ENCODE measurements at regions not wholly inside any gene's neighbourhood (a gene's known extent, or its start where the extent isn't known, plus 50 kb on each side); places are given as distances from the start of the nearest gene placed in this dataset.
"Not testable (repeated sequence)": the region's sequence is repeated elsewhere in the genome, so short reads cannot be mapped to it uniquely, and the experiment has no call there.

GRCh38 chr5:8839361-8840055 lies 706.4 kb downstream of the SEMA5A start:
- TF ChIP-seq, protein P1, sequence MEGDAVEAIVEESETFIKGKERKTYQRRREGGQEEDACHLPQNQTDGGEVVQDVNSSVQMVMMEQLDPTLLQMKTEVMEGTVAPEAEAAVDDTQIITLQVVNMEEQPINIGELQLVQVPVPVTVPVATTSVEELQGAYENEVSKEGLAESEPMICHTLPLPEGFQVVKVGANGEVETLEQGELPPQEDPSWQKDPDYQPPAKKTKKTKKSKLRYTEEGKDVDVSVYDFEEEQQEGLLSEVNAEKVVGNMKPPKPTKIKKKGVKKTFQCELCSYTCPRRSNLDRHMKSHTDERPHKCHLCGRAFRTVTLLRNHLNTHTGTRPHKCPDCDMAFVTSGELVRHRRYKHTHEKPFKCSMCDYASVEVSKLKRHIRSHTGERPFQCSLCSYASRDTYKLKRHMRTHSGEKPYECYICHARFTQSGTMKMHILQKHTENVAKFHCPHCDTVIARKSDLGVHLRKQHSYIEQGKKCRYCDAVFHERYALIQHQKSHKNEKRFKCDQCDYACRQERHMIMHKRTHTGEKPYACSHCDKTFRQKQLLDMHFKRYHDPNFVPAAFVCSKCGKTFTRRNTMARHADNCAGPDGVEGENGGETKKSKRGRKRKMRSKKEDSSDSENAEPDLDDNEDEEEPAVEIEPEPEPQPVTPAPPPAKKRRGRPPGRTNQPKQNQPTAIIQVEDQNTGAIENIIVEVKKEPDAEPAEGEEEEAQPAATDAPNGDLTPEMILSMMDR (IDR thresholded peaks at IDR 0.05): no peak
- TF ChIP-seq POLR2A (IDR thresholded peaks at IDR 0.05): no peak
- no peaks in the 10 kb centered on the region for H3K27me3 ChIP-seq
- H3K27ac ChIP-seq: no peak overlapping the region
- no peaks in the 10 kb centered on the region for H3K4me1 ChIP-seq
- no peak for DNase-seq
- no peaks in the 10 kb centered on the region for H3K36me3 ChIP-seq
- H3K9me3 ChIP-seq: peaks cover 0 to 7% (median 0%) of the 10 kb centered on the region in 12 donors
- WGBS, 4 donors: 69 to 79% (median 74%) methylated on average over 22 of the region's 22 CpGs
- intact Hi-C loops (cut with DNase I): no loop called here
- H3K4me3 ChIP-seq: no peak overlapping the region
- ATAC-seq: no peak

GRCh38 chr5:8840237-8840636 lies 705.6 kb downstream of the SEMA5A start:
- Histone ChIP-seq H3K9me3 (peaks cover 0 to 7% (median 0%) of the 10 kb centered on the region in 12 donors), H3K27ac (no peak overlapping the region), H3K4me3 (no peak overlapping the region), H3K36me3 (no peaks in the 10 kb centered on the region), H3K4me1 (no peaks in the 10 kb centered on the region), H3K27me3 (no peaks in the 10 kb centered on the region)
- DNase-seq (no peak), ATAC-seq (no peak)
- TF ChIP-seq POLR2A (IDR thresholded peaks at IDR 0.05): no peak
- TF ChIP-seq, protein P1 (IDR thresholded peaks at IDR 0.05): no peak
- WGBS, 4 donors: 68 to 97% (median 80%) methylated on average over 14 to 39 of the region's 39 CpGs
- intact Hi-C loops (cut with DNase I): no loop called here

DNA sequence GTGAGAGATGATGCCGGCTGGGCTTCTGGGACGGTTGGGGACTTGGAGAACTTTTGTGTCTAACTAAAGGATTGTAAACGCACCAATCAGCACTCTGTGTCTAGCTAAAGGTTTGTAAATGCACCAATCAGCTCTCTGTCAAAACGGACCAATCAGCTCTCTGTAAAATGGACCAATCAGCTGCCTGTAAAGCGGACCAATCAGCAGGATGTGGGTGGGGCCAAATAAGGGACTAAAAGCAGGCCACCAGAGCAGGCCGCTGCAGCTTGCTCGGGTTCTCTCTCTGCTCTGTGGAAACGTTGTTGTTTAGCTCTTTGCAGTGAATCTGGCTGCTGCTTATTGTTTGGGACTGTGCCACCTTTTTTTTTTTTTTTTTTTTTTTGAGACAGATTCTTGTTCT lies 705.1 kb downstream of the SEMA5A start:
- H3K4me1 ChIP-seq; H3K36me3 ChIP-seq; ATAC-seq; intact Hi-C loops (cut with DNase I); H3K4me3 ChIP-seq; DNase-seq; H3K27me3 ChIP-seq; H3K9me3 ChIP-seq; H3K27ac ChIP-seq: not testable (repeated sequence)
- WGBS, 4 donors: 87 to 94% (median 92%) methylated on average over 8 of the region's 8 CpGs

DNA sequence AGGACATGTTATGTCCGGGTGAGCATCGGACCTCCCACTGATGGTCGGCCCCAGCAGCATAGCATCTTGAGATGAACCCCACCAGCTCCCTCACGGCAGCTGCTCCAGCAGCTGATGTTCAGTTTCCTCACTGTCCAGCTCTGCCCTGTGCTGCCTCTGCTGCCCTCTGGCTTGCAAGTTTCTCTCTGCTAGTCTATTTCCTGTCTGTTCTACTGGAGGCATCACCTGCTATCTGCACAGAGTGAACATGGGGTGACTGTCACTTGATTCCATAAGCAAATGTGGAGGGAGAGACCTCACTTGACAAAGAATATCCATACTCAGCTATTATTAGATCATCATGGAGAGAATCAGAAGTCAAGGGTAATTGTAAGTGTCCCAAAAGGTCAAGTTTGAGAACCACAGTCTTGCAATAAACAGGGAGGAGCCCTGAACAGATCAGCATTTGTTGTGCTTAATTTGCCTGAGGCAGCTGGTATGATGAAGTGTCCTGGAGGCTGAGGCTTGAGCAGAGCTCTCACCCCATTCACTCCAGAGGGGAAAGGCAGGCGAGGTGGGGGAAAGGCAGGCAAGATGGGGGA lies 702.8 kb downstream of the SEMA5A start:
- H3K27ac ChIP-seq: no peak overlapping the region
- H3K36me3 ChIP-seq: no peaks in the 10 kb centered on the region
- TF ChIP-seq, protein P1 (IDR thresholded peaks at IDR 0.05): peak in 4 of 12 donors; percentile 11 to 27 (median 18)
- TF ChIP-seq POLR2A (IDR thresholded peaks at IDR 0.05): no peak
- H3K27me3 ChIP-seq: no peaks in the 10 kb centered on the region
- H3K4me1 ChIP-seq: no peaks in the 10 kb centered on the region
- no peak for DNase-seq
- no peak overlapping the region for H3K4me3 ChIP-seq
- peak in 2 of 4 donors; percentile 32 to 41 for ATAC-seq
- 78 to 82% (median 80%) methylated on average over 5 of the region's 5 CpGs for WGBS, 4 donors
- intact Hi-C loops (cut with DNase I): no loop called here
- H3K9me3 ChIP-seq: peaks cover 0 to 7% (median 0%) of the 10 kb centered on the region in 12 donors

Data from heart left ventricle (tissue), 16 donors.